ENCODE measurements at regions not wholly inside any gene's neighbourhood (a gene's known extent, or its start where the extent isn't known, plus 50 kb on each side); places are given as distances from the start of the nearest gene placed in this dataset.

DNA sequence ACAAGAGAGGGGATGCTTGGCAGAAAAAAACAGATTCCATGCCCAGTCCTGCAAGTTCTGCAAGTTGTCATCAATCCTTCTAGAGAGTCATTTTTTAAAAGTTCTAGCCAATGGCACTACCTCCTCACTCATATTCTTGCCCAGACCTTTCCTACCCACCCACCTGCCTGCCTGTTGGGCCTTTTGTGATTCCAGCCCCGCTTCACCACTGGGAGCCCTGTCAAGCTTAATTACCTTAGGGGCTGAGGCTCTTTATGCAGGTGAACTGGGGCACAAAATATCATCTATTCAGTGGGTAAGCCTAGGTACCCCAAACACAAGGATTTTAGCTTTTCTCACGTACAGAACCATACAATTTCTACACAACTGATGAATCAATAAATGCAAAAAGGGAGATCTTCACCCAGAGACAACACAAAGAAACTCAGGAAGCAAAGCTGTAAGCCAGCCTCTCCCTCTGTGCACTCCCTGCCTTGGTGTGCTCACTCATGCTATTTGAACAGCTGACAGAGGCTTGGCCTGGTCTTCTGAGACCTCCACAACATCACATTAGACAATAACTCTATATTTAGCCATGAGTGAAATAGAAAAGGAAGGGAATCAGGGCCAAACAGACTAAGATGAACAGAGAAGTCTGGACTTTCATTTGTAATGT is 222.6 kb downstream of the HTR7 start:
- Histone ChIP-seq H3K4me1 (ENCODE audit: control insufficient read depth in 1 of 2, insufficient read depth in 2 of 2, low read length in 2 of 2) (peaks cover 0 to 4% of the 10 kb centered on the region in 2 donors), H3K36me3 (ENCODE audit: control insufficient read depth in 1 of 2, insufficient read depth in 2 of 2, low read length in 2 of 2) (no peaks in the 10 kb centered on the region), H3K27me3 (ENCODE audit: low read depth, low read length) (no peaks in the 10 kb centered on the region), H3K9me3 (ENCODE audit: control insufficient read depth in 1 of 2, low read length in 2 of 2) (no peaks in the 10 kb centered on the region), H3K4me3 (ENCODE audit: low read depth in 1 of 2, low read length in 2 of 2) (no peak overlapping the region), H3K27ac (ENCODE audit: low read length) (no peak overlapping the region)

DNA sequence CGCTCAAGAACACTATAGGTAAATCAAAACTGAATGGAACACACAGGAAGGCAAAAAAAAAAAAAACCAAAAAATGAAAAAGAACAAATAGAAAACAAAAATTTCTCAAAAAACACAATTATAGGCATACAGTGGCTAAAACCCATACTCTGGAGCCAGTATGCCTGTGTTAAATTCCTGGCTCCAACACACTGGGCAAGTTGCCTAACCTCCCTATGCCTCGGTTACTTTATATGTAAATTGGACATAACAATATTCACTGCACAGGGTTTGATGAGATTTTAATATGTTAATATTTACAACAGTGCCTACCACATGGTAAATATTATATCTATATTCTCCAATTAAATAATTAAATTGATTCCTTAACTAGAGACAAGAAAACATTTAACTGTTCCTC is 217.1 kb downstream of the HTR7 start:
- Histone ChIP-seq H3K36me3 (ENCODE audit: control insufficient read depth in 1 of 2, insufficient read depth in 2 of 2, low read length in 2 of 2) (no peaks in the 10 kb centered on the region), H3K4me1 (ENCODE audit: control insufficient read depth in 1 of 2, insufficient read depth in 2 of 2, low read length in 2 of 2) (peaks cover 0 to 7% of the 10 kb centered on the region in 2 donors), H3K27ac (ENCODE audit: low read length) (no peak overlapping the region), H3K9me3 (ENCODE audit: control insufficient read depth in 1 of 2, low read length in 2 of 2) (no peaks in the 10 kb centered on the region), H3K27me3 (ENCODE audit: low read depth, low read length) (no peaks in the 10 kb centered on the region), H3K4me3 (ENCODE audit: low read depth in 1 of 2, low read length in 2 of 2) (no peak overlapping the region)

DNA sequence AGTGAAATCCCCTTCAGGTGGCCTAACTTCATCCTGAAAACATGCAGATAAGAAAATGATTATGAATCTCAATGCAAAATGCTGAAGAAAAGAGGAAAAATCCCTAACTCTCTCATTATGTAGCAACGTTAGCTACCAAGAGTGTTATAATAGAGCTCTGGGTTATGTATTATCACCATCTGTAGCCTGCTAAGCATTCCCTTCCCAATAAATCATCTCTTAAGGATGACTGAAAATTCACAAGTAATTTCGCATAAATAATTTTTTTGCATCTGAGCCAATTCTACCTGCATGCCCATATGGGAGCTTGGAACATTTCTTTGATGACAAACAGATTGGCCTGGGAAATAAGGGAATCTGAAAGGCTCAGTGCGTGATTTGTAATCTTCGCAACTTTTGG is 216.1 kb downstream of the HTR7 start:
- no peaks in the 10 kb centered on the region for H3K27me3 ChIP-seq (ENCODE audit: low read depth, low read length)
- no peak overlapping the region for H3K27ac ChIP-seq (ENCODE audit: low read length)
- no peaks in the 10 kb centered on the region for H3K9me3 ChIP-seq (ENCODE audit: control insufficient read depth in 1 of 2, low read length in 2 of 2)
- peaks cover 0 to 7% of the 10 kb centered on the region in 2 donors for H3K4me1 ChIP-seq (ENCODE audit: control insufficient read depth in 1 of 2, insufficient read depth in 2 of 2, low read length in 2 of 2)
- no peak overlapping the region for H3K4me3 ChIP-seq (ENCODE audit: low read depth in 1 of 2, low read length in 2 of 2)
- no peaks in the 10 kb centered on the region for H3K36me3 ChIP-seq (ENCODE audit: control insufficient read depth in 1 of 2, insufficient read depth in 2 of 2, low read length in 2 of 2)

DNA sequence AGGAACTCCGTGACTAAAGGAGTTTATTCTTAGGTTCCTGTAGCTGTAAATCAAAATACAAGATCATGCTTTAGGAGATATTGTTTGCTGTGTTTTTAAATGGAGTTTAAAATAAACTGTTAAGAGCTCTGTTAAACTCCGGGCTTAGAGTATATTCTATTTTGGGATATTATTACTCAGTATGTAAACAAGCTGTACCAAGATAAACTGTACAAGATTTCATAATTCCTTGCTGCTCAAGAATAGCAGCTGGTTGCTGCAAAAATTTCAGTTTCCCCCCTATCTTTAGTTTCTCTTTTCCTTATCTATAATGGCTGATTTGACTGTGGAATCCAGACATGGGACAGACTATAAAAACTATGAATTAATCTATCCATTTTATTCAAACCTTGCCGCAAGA is 215.7 kb downstream of the HTR7 start:
- Histone ChIP-seq H3K4me1 (ENCODE audit: control insufficient read depth in 1 of 2, insufficient read depth in 2 of 2, low read length in 2 of 2) (peaks cover 0 to 7% of the 10 kb centered on the region in 2 donors), H3K4me3 (ENCODE audit: low read depth in 1 of 2, low read length in 2 of 2) (no peak overlapping the region), H3K27me3 (ENCODE audit: low read depth, low read length) (no peaks in the 10 kb centered on the region), H3K36me3 (ENCODE audit: control insufficient read depth in 1 of 2, insufficient read depth in 2 of 2, low read length in 2 of 2) (no peaks in the 10 kb centered on the region), H3K27ac (ENCODE audit: low read length) (no peak overlapping the region), H3K9me3 (ENCODE audit: control insufficient read depth in 1 of 2, low read length in 2 of 2) (no peaks in the 10 kb centered on the region)

DNA sequence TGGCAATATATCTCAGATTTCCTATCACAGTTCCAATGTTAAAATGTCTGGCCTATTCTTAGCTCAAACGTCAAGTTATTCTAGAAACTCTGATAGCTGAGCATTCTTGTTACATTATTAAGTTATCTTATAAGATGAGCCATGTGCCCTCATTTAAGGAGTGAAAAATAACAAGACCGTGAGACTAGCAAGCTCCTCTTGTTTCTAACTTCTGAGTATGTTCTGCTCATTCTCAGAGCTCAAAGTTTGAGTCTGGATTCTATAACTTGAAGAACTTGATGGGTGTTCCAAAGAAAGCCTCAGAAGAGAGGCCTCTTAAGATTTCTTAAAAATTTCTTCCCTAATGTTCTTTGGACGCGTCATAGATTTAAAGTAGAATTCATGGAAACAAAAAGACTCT is 215.2 kb downstream of the HTR7 start:
- Histone ChIP-seq H3K4me1 (ENCODE audit: control insufficient read depth in 1 of 2, insufficient read depth in 2 of 2, low read length in 2 of 2) (peaks cover 0 to 7% of the 10 kb centered on the region in 2 donors), H3K27ac (ENCODE audit: low read length) (no peak overlapping the region), H3K27me3 (ENCODE audit: low read depth, low read length) (no peaks in the 10 kb centered on the region), H3K9me3 (ENCODE audit: control insufficient read depth in 1 of 2, low read length in 2 of 2) (no peaks in the 10 kb centered on the region), H3K36me3 (ENCODE audit: control insufficient read depth in 1 of 2, insufficient read depth in 2 of 2, low read length in 2 of 2) (no peaks in the 10 kb centered on the region), H3K4me3 (ENCODE audit: low read depth in 1 of 2, low read length in 2 of 2) (no peak overlapping the region)

DNA sequence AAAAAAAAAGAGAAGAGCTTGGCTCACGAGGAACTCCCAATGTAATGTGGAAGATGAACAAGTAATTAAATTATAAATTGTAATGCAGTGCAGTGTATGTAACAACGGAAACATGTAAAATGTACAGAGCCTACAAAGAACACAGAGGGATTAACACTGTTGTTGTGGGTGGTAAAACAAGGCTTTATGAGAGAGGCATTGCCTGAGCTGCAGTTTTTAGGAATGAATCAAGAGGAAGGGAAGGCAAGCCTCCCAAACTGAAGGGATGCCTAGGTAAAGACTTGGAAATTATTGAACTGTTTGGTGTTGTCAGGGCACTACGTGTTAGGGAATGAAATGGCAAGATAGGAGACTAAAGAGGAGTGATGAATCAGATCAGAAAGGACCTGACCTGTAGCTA is 213.7 kb downstream of the HTR7 start:
- H3K4me1 ChIP-seq (ENCODE audit: control insufficient read depth in 1 of 2, insufficient read depth in 2 of 2, low read length in 2 of 2), result peaks cover 0 to 7% of the 10 kb centered on the region in 2 donors
- no peaks in the 10 kb centered on the region for H3K27me3 ChIP-seq (ENCODE audit: low read depth, low read length)
- H3K4me3 ChIP-seq (ENCODE audit: low read depth in 1 of 2, low read length in 2 of 2), result no peak overlapping the region
- no peak overlapping the region for H3K27ac ChIP-seq (ENCODE audit: low read length)
- no peaks in the 10 kb centered on the region for H3K36me3 ChIP-seq (ENCODE audit: control insufficient read depth in 1 of 2, insufficient read depth in 2 of 2, low read length in 2 of 2)
- no peaks in the 10 kb centered on the region for H3K9me3 ChIP-seq (ENCODE audit: control insufficient read depth in 1 of 2, low read length in 2 of 2)

DNA sequence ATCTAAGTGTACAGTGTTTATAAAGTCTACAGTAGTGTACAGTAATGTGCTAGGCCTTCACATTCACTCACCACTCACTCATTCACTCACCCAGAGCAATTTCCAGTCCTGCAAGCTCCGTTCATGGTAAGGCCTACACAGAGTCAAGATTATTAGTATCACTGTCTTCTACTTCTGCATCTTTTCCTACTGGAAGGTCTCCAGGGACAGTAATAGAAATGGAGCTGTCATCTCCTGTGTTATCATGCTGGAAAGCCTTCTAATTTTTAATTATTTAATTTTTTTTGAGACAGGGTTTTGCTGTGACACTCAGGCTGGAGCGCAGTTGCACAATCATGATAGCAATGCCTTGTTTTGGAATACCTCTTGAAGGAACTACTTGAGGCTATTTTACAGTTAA is 207.0 kb downstream of the HTR7 start:
- Histone ChIP-seq H3K9me3 (ENCODE audit: control insufficient read depth in 1 of 2, low read length in 2 of 2) (no peaks in the 10 kb centered on the region), H3K27me3 (ENCODE audit: low read depth, low read length) (no peaks in the 10 kb centered on the region), H3K36me3 (ENCODE audit: control insufficient read depth in 1 of 2, insufficient read depth in 2 of 2, low read length in 2 of 2) (no peaks in the 10 kb centered on the region), H3K27ac (ENCODE audit: low read length) (no peak overlapping the region), H3K4me3 (ENCODE audit: low read depth in 1 of 2, low read length in 2 of 2) (no peak overlapping the region), H3K4me1 (ENCODE audit: control insufficient read depth in 1 of 2, insufficient read depth in 2 of 2, low read length in 2 of 2) (no peaks in the 10 kb centered on the region)

DNA sequence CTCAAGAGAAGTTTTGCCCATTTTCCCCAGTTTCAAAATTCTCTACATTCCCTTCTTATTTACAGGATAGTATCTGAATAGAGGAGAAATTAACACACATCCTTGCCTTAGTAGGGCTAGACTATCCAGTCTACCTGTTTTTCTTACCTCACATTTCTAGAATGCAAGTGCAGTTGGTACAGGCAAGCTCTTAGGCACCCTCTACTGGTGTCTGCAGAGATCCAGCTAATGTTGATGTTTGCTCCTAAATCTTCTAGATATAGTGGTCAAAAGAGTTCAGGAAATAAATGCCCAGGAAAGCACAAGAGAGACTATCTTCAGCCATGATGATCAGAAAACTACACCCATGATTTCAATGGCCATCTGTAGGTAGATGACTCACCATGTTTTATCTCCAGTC is 205.3 kb downstream of the HTR7 start:
- Histone ChIP-seq H3K4me3 (ENCODE audit: low read depth in 1 of 2, low read length in 2 of 2) (no peak overlapping the region), H3K9me3 (ENCODE audit: control insufficient read depth in 1 of 2, low read length in 2 of 2) (no peaks in the 10 kb centered on the region), H3K27me3 (ENCODE audit: low read depth, low read length) (no peaks in the 10 kb centered on the region), H3K27ac (ENCODE audit: low read length) (no peak overlapping the region), H3K4me1 (ENCODE audit: control insufficient read depth in 1 of 2, insufficient read depth in 2 of 2, low read length in 2 of 2) (no peaks in the 10 kb centered on the region), H3K36me3 (ENCODE audit: control insufficient read depth in 1 of 2, insufficient read depth in 2 of 2, low read length in 2 of 2) (no peaks in the 10 kb centered on the region)

DNA sequence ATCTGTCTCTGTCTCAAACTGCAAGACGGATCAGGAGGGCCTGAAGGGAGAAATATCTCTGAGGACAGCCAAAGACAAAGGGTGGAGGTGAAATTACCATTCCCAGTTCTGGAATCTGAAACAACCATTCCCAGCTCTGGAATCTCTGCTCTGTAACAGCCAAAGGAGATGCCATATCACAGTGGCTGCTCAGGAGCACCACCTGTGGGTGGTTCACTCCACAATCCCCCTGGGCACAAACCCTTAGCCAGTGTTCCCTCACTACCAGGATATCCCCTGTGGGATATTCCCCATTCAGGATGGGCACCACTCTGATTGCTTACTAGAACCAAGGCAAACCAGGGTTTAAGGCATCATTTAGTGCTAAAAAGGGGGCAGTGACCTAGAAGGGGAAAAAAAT is 199.0 kb downstream of the HTR7 start:
- Histone ChIP-seq H3K27me3 (ENCODE audit: low read depth, low read length) (no peaks in the 10 kb centered on the region), H3K36me3 (ENCODE audit: control insufficient read depth in 1 of 2, insufficient read depth in 2 of 2, low read length in 2 of 2) (no peaks in the 10 kb centered on the region), H3K4me3 (ENCODE audit: low read depth in 1 of 2, low read length in 2 of 2) (no peak overlapping the region)

DNA sequence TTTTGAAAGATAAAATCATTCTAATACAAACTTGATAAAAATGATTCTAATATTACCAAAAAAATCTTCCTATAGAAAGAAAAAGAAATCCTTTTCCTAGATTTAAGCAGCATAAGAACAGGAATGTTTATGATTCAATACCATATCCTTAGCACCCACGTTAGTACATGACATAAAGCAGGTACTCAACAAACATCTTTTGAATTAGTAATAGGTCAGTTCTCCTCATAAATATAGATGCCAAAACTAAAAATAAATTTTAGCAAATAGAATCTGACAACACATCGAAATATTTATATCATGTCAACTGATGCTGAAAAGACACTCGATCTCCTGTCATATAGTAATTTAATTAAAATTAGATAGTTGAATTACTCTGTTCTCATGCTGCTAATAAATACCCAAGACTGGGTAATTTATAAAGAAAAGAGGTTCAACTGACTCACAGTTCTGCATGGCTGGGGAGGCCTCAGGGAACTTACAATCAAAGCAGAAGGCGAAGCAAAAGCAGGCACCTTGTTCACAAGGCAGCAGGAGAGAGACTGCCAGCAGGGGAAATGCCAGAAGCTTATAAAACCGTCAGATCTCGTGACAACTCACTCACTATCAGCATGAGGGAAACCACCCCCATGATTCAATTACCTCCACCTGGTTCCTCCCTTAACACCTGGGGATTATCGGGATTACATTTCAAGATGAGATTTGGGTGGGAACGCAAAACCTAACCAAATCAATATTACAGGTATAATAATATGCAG is 191.8 kb downstream of the HTR7 start:
- no peak overlapping the region for H3K27ac ChIP-seq (ENCODE audit: low read length)
- no peaks in the 10 kb centered on the region for H3K36me3 ChIP-seq (ENCODE audit: control insufficient read depth in 1 of 2, insufficient read depth in 2 of 2, low read length in 2 of 2)
- no peaks in the 10 kb centered on the region for H3K9me3 ChIP-seq (ENCODE audit: control insufficient read depth in 1 of 2, low read length in 2 of 2)
- no peaks in the 10 kb centered on the region for H3K27me3 ChIP-seq (ENCODE audit: low read depth, low read length)
- no peak overlapping the region for H3K4me3 ChIP-seq (ENCODE audit: low read depth in 1 of 2, low read length in 2 of 2)
- no peaks in the 10 kb centered on the region for H3K4me1 ChIP-seq (ENCODE audit: control insufficient read depth in 1 of 2, insufficient read depth in 2 of 2, low read length in 2 of 2)

More for the DNA sequence above, 199.0 kb downstream of the HTR7 start:
- H3K4me1 ChIP-seq (ENCODE audit: control insufficient read depth in 1 of 2, insufficient read depth in 2 of 2, low read length in 2 of 2), result no peaks in the 10 kb centered on the region
- H3K9me3 ChIP-seq (ENCODE audit: control insufficient read depth in 1 of 2, low read length in 2 of 2), result no peaks in the 10 kb centered on the region
- no peak overlapping the region for H3K27ac ChIP-seq (ENCODE audit: low read length)

DNA sequence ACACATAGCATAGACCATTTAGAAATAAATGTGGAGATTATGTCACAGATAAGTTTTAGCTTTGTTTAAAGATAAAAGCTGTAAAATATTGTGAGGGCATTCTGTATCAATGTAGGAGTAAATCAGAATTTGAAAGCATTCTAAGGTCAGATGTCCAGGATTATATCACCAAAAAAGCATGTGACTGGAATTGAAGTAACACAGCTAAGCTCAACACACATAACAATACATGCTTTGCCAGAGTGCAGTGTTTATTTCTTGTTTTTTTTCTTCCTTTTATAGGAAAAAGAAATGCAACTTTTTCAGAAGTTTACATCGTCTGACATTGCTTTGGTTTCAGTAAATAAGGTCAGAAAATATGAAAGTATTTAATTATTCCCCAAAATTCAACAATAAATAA is 183.4 kb downstream of the HTR7 start:
- Histone ChIP-seq H3K36me3 (ENCODE audit: control insufficient read depth in 1 of 2, insufficient read depth in 2 of 2, low read length in 2 of 2) (no peaks in the 10 kb centered on the region), H3K4me1 (ENCODE audit: control insufficient read depth in 1 of 2, insufficient read depth in 2 of 2, low read length in 2 of 2) (no peaks in the 10 kb centered on the region), H3K9me3 (ENCODE audit: control insufficient read depth in 1 of 2, low read length in 2 of 2) (no peaks in the 10 kb centered on the region), H3K27me3 (ENCODE audit: low read depth, low read length) (no peaks in the 10 kb centered on the region), H3K4me3 (ENCODE audit: low read depth in 1 of 2, low read length in 2 of 2) (no peak overlapping the region), H3K27ac (ENCODE audit: low read length) (no peak overlapping the region)

DNA sequence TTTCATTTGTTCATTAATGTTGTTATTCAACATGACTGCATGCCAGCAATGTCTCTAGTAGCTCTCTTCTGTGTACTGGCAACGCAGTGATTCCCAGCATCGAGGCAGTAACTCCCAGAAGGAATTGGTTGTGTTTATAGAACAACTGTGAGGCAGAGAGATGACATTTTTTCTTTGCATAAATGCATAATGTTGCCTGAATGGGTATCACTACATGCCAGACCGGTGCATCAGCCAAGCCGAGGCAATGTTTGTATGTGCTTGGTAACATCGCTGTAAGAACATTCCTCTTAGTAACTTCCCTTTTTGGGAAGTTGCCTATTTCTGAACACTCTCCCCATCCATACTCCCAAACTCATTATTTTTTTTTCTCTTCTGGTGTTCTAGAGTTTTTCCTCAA is 182.9 kb downstream of the HTR7 start:
- H3K27me3 ChIP-seq (ENCODE audit: low read depth, low read length), result no peaks in the 10 kb centered on the region
- no peaks in the 10 kb centered on the region for H3K4me1 ChIP-seq (ENCODE audit: control insufficient read depth in 1 of 2, insufficient read depth in 2 of 2, low read length in 2 of 2)
- no peak overlapping the region for H3K4me3 ChIP-seq (ENCODE audit: low read depth in 1 of 2, low read length in 2 of 2)
- H3K27ac ChIP-seq (ENCODE audit: low read length), result no peak overlapping the region
- no peaks in the 10 kb centered on the region for H3K9me3 ChIP-seq (ENCODE audit: control insufficient read depth in 1 of 2, low read length in 2 of 2)
- no peaks in the 10 kb centered on the region for H3K36me3 ChIP-seq (ENCODE audit: control insufficient read depth in 1 of 2, insufficient read depth in 2 of 2, low read length in 2 of 2)
